Activated CD4-positive, alpha-beta T cell treated with anti-CD3 and anti-CD28 coated beads for 4 hours (primary cell): ENCODE measurements at regions not wholly inside any gene's neighbourhood (a gene's known extent, or its start where the extent isn't known, plus 50 kb on each side); places are given as distances from the start of the nearest gene placed in this dataset.

Source experiments
- DNase-seq, 2 donors: peaks; one replicate each; pipeline ENCODE4 v3.0.0-alpha.2; 2020

DNA sequence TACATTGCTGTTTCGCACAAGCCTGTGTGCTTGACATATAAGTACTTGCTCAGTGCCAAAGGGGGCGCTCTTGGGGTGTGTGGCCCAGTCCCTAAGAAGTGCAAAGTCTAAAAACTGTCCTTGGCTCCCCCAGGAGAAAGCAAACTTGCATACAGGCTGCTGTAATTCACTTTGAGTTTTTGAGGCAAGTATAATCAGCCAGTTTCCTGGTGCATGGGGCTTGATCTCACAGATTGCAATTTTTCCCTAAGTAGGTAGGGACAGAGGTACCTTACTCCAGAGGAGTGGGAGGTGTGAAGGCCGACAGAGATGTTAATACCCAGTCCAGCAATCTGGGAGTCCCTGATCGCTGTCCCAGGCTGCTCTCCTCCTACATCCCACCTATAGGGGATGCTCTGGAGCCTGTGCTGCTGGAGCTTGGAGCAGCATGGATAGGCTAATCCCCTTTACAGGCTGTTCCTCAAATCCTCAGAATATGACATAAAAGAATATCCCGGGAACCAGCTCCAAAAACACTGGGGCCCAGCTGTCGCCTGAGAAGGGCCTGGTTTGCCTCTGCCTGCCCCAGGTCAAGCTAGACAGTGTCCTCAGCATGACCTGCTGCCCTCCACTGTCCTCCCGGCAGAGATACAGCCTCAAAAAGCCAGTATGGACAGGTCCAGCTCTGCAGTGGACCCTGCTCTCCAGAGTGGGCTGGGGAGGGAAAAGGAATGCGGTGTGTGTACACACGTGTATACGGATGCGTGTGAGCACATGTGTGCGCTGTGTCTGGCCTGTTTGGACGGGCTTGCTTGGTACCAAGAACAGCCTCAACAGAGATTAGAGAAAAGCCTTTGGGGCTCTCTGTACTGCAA is 136.5 kb upstream of the HAAO start:
- no peak for DNase-seq

DNA sequence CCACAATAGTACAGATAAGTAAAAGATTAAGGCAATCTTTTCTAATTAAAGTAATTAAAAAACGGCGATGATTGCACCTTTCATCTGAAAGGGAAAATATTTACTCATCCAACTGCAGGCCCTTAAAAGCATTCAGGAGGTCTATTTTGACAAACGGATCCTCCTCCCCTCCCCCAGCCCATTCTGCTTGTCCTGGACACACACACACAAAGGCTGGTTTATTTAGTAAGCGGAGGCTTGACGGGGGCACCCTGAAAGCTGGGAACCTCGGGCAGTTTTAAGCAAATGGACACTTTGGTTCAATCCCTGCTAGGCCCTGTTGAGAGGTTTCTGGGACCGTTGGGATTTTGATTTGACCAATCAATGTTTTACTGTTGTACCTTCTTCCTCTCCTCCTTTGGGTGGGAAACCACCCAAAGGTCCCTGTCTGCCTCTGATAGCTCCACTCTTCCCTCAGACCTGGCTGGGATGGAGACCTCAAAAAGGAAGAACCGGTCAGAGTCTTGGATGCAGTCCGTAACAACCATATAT is 135.8 kb upstream of the HAAO start:
- no peak for DNase-seq

DNA sequence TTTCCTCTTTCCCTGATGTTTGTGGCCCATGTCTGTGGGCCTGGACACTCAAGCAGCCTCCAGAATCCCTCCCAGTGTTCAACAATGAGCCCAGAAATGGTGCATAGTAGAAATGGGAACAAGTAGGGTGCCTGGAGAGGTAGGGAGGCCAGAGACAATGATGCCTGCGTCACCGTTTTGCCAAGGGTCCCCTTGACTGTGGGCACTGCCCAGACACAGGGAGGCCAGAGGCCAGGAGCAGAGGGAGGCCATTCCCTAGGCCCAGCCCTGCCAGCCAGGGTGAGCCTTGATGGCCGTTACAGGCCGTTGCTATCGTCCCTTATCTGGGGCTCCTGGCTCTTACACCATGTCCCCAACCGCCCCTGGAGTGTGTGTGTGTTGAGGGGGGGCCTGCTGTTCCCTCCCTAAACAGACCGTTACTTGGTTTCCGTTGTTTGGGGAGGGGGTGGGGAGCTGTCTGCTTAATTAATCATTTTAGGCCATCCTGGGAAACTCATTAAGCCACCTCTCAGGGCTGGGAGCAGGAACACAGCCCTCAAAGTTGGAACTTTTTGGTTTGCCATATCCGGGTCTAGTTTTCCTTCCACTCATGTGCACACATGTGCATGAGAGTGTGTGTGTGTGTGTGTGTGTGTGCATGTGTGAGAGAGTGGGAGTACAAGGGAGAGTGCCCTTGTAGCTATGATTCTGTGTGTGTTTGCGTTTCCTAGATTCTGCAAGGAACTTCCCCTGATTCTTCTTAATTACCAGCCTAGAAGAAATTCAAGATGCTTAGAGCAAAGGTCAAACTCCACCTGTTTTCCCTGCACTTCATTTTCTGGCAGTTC is 135.2 kb upstream of the HAAO start:
- DNase-seq = no peak

DNA sequence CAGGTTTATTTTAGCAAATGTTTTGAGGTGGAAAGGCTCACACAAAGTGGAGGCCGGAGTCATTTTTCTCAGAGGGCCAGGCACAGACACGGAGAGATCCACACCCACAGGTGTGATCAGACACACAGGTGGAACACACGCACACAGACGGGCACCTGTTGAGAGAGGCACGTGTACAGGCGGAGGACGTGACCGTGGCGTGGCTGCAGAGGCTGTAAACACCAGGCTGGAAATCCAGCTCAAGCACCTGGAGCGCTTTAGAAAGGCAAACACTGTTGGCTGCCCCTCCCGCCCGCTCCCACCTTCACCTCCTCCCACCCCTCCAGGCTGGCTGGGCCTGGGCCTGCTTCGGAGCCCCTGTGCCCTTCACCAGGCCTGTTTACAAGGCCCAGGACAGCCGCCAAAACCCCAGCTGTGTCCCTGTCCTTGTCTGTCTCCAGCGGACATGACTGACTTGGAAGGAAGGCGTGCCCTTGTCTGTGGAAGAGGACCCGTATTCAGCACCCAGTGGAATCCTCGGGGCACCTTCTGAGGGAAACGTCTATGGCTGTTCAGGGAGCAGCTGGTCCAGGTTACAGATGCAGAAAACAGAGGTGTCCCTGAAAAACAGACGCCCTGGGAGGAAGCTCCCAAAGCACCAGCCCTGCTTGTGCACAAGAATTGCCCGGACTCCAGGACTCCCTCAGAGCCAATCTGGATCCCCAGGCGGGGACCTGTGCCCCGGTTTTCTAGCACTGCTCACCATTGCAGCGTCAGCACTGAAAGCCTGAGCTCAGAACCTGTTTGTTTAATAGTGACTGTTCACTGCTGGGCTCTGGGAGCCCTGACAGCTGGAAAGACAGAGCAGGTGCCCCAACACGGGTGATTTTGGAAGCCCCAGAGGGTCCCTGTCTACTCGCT is 134.3 kb upstream of the HAAO start:
- DNase-seq = no peak

DNA sequence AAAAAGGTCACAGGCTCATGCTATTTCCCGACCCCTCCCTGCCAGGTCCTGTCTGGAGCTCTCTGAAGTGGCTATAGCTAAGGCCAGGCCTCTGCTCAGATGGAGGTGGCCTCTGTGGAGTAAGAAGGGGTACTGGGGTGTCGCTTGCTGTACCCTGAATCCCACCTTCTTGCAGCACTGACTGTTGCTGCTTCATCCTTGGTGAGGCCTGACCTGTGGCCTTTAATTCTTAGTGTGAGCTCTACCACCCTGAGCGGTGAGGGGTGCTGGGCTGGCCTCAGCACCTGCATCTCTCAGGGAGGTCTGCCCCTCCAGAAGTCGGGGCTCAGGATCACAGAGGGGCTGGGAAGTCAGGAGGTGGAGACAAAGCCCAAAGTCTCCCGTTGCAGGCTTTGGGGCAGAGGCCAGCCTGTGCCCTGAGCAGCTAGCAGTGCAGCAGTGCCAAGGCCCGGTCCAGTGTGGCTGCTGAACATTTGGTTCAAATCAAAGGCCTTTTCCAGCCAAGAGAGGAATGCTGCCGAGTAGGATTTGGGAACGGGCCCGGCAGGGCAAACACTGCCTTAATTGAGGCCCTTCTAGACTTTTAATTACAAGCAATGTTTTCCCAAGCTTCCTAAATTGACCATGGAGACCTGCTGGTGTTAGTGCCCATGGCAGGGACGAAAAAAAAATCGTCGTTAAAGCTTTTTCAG is 133.5 kb upstream of the HAAO start:
- DNase-seq = no peak

DNA sequence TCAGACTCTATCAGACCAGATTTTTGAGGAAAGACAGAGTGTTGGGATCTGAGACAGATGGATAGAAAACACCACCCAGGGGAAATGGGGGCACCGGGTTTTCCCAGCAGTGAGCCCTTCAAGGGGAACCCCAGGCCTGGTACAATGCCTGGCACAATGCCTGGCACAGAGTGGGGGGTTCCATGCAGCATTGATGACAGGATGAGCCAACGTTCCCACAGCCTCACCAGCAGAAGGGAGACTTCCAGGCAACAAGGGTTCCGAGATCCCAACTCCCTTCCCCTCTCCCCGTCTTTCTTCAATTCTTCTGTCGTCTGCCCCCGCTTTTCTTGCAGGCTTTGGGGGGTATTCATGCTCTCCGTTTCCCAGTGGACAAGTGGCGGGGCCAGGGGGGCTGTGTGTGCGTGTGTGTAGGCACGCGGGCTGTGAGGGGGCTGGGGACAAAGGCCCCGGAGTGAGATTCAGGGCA is 132.1 kb upstream of the HAAO start:
- DNase-seq = no peak

DNA sequence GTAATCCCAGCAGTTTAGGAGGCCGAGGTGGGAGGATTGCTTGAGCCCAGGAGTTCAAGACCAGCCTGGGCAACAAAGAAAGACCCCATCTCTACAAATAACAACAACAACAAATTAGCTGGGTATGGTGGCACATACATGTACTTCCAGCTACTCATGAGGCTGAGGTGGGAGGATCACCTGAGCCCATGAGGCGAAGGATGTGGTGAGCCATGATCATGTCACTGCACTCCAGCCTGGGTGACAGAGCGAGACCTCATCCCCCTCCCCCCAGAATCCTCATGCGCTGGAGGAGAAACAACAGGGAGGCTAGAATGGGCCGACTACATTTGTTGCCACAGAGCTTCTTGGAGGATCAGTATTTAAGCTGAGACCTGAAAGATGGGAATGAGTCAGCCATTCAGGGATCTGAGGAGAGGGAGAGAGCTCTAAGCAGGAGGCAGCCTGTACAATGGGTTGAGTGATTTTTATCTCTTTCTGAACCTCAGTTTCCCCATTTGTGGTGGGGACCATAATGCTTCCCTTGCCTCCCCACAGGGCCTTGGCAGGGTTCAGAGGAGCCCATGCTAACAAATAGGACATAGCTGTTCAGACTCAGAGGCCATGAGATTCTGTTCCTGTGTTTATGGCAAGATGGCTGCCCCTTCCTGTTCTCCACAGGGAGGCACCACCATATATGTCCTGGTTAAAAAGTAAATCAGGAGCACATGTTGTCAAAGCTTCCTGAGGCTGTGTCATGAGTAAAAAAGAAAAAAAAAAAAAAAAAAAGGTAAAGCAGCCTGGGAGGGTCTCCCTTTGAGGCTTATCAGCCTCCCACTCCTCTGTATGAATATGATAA is 131.4 kb upstream of the HAAO start:
- no peak for DNase-seq

DNA sequence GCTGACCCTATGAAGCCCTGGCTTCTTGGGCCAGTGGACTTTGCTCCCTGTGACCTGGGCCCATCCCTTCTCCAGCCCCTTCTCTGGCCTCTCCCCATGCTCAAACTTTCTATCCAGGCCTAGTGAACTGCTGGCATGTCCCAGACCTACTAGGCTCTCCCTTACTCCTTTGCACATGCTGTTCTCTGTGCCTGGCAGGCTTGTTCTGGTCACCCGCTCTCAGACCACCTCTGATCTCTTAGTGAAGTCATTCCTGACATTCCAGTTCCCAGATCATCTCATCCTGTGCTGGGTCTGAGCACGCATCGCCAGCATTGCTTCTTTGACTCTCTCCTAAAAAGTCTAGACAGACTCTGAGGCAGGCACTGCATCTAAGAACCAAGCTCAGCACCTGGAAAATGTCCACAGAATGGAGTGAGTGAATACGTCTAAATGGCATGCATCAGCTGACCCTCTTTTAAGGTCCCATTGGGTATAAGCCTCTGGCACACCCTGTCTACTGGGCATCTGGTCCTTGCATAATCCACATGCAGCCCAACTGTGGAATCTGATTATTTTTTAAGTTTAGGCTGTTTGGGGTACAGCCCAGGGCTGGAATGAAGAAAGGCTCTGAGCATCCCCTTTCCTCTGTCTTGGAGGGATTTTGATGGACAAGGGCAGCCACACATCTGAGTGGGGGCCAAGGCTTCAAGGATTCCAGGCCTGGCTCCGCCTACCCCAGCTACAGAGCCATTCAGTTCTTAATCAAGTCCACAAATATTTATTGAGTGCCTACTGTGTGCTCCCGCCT is 130.6 kb upstream of the HAAO start:
- DNase-seq = no peak

DNA sequence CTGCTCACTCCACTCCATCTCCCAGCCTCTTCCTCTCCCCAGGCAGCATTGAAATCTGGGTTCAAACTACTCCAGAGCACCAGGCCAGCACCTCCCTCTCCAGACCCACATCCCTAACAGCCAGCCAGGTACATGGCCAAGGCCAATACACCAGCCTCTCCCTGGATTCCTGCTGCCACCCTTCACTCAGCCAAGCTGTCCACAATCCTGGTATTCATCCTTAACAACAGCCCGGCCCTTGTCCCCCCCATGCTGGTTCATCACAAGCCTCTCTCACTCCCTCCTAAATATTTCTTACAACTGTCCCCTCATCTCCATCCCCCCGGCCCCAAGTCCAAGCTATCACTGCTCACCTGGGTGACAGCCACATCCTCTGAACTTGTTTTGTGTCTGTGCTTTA is 129.9 kb upstream of the HAAO start:
- no peak for DNase-seq

DNA sequence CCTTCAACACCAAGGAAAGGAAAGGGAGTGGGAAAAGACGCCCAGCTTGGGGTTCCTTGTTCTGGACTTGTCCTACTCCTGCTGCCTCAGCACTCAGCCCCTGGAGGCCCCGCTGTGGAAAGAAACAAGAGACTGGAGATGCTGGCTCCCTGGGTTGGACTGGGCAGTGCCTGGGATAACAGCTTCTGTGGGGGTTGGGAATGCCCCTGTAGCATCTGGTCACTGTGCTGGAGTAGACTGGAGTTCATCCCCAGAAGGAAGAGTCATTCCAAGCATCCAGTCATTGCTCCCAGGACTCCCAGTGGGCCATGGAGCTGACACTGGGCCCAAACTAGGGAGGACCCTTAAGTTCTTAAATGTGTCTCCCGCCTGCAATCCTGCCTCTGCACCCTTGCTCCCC is 129.3 kb upstream of the HAAO start:
- DNase-seq = no peak

DNA sequence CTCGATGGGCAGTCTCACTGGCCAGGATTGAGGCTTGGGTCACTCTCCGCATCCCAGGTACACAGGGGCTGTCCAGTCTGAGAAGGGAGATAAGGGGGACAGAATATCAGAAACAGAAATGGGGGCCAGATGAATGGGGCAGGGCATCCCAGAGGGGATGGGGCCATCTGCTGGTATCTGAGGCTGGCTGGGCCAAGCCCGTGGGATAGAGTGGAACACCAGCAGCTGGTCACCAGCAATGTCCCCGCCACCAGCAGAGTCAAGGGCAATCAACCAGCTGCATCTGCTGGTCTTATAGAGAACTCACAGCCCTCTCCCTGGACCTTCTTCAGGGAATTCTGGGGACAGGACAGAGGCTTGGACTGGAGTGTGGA is 128.8 kb upstream of the HAAO start:
- no peak for DNase-seq

DNA sequence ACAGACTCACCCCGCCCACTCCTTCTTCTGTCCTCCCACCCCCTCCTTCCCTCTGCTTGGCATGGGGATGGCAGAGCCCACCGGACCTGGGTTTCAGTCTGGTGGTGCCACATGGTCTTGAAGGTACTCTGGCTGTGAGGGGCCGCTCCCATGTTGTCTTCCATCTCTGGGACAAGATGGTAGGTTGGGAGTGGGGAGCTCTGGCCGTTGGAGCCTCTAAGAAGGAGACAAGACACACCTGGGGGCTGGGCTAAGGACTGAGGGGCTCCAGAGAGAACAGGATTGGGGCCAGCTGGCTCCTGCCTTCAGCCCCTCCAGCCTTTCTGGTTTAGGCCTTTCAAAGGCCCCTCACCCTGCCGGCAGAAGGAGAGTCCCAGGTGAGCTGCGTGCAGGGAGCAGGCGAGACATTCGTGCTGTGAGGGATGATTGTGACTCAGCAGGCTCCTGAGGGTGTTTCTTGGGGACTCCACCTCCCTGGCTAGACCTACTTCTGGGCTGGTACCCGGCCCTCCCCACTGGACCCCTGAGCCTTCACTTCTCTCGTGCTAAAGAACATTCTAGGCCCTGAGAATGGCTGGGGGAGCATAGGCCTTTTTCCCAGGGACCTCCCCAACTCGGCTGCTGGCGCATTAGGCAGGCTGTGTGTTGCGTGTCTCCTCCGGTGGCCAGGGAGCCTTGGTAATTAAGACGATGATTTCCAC is 128.2 kb upstream of the HAAO start:
- DNase-seq = no peak

DNA sequence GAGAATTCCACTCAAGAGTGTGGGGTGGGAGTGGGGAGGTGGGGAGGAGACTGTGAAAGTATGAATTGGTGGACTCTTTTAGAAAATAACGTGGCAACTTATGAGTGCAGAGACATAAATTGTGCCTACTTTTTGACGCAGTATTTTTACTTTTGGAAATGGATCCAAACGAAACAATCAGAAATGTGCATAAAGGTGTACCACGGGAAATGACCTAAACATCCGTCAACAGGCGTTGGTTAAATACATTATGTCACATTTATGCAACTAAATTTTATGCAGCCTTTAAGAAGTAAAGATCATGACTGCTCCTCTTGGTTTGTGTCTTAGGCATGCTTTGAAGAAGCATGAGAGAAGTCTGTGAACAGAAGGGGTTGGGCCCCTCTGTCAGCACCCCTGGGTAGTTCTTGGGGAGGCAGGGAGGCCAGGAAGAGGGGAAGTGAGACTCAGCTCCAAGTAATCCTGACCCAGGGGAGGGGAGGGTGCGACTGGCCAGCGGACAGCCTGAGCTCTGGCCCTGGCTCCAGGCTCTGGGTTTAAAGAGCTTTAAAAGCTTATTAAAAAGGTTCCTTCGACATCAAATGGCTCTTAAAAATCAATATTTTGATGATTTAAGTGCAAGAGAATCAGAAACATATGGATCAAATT is 126.4 kb upstream of the HAAO start:
- DNase-seq = no peak

DNA sequence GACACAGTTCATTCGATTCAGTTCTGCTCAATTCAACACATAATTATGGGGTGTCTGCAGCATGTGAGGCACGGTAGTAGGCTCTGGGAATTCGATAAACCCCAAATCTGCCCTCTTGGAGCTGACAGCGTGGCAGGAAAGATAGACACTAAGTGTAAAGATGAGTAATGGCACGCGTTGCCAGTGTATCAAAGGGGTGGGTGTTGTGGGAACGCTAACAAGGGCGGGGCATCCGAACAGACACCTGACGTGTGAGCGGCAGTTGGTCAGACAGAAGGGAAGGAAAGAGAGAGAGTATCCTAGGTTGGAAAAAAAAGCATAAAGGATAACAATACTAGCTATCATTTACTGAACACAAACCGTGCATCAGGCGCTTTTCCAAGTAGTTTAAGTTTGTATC is 125.7 kb upstream of the HAAO start:
- DNase-seq = no peak

DNA sequence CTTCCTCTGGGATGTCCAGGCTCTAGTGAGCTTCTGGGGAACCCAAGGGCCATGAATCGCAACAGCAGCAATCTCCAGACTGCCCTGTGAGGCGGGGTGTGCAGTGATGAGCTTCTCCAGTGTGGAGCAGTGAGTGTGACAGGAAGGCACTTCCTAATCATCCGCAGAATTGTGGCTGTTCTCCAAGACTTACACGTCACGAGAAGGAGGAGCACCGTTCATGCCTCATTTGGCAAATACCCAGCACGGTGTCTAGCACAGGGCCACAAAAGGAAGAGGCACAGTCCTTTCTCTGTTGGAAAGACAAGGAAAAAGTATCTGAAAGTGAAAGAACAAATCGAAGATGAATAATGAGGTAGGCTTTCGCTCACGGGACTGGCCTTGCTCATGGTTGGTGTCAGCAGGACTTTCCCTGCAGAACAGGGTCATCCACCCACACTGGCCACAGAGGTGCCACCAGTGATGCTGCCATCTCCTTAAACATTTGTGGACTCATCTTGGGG is 125.1 kb upstream of the HAAO start:
- DNase-seq = no peak

DNA sequence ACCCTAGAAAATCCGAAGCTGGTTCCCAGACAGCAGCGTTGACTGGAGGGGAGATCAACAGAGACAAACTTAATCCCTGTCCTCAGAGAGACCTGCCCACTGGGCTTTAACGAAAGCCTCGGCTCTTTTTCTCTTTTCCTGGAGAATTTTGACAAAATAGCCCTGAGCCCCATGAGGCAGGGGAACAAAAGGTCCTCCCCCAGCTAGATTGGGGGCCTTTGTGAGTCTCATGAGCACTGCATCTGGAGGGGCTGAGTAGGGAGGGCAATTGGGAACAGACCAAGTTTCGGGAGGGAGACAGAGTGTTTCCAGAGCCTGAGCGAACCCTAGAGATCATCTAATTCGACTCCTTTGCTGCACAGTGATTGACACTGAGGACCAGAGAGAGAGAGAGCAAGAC is 123.9 kb upstream of the HAAO start:
- no peak for DNase-seq

DNA sequence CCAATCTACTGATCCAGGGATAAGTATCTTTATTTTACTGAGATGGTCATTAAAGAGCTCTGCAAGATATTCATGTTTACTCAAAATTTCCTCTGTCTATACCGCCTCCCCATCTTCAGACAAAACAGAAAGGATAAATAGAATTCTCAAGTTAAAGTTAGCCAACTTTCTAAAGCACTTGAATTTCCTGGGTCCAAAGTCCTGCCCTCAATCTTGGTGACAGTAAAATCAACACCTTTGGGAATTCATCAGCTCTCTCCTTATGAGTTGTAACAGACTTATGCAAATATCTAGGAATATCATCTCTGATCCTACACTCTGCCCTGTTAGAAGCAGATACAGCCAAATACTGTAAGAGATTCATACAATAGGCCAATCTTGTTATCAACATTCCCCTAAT is 122.5 kb upstream of the HAAO start:
- no peak for DNase-seq

DNA sequence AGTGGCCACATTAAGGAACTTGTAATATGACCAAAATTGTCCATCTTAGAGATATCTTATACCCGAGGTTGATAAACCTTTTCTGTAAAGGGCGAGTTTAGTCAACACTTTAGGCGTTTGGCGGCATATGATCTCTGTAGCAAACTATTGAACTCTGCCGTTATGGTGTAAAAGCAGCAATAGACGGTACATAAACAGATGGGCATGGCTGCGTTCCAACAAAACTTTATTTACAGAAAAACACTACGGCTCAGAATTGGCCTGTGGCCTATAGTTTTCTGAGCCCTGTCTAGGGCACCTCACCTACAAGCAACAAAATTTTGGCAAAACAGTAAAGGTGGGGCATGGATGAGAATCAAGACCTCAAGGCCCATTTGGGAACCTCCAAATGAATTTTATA is 121.9 kb upstream of the HAAO start:
- DNase-seq = no peak

DNA sequence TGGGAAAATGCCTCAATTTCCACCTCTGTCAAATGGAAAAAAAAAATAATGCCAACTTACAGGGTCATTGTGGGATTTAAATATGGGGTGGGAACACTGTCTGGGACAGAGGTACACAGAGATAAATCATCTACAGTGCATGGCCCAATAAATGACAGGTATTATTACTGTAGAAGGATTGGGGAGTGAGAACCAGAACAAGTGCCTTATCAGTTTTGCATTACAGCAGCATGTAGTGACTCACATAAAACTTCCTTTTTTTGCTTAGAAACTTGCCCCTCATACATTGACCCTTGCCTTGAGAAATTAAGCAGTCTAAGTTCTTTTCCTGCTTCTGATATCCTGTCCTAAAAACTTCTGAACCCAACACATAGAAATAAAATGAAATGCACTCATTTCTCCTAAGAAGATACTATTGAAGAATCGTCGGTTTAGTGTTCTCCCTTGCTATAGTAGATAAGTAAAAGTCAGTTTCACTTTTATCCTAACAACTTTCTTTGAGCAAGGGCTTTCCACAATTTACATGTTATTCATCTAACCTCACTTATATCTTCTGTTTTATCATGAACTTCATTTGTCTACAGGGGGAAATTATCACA is 121.0 kb upstream of the HAAO start:
- DNase-seq = no peak
